ENCODE measurements at regions not wholly inside any gene's neighbourhood (a gene's known extent, or its start where the extent isn't known, plus 50 kb on each side); places are given as distances from the start of the nearest gene placed in this dataset.

DNA sequence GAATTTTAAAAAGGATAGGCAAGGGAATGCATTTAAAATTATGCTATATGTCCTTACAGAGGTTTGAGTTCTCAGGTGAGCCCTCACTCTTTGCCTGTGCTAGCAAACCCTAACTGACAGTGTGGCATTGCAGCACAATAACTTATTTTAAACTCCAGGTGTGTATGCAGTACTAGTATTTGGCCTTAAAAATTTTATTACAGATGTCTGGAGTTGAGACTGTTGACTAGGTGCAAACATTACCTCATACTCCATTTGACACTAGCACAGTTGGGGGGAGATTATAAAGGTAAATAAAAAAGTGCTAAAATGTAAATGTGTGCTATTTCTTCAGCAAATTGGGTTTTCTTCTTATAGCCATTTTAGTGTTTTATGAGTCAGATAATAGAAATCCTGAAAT lies 407.7 kb downstream of the SH3GL2 start:
- no peak for DNase-seq
- no peak overlapping the region for H2BK5ac ChIP-seq (ENCODE audit: insufficient read length, low read length)

More for the DNA sequence above, 407.7 kb downstream of the SH3GL2 start:
- no peaks in the 10 kb centered on the region for H3K23me2 ChIP-seq (ENCODE audit: insufficient read length, low read depth, low read length, poor library complexity, severe bottlenecking)
- no peaks in the 10 kb centered on the region for H3K36me3 Mint-ChIP-seq (ENCODE audit: insufficient read depth in 1 of 3, low read depth in 3 of 3)
- no peak overlapping the region for H2BK15ac ChIP-seq (ENCODE audit: low read depth, low read length)
- H3K4me1 ChIP-seq (ENCODE audit: insufficient read depth, low read length): no peaks in the 10 kb centered on the region
- H3K27ac Mint-ChIP-seq: no peak overlapping the region
- no peaks in the 10 kb centered on the region for H3K27me3 ChIP-seq (ENCODE audit: insufficient read depth, low read length)
- no peak overlapping the region for H3K4me3 Mint-ChIP-seq
- no peak overlapping the region for H3K9ac ChIP-seq (ENCODE audit: extremely low read depth, insufficient read length, low read length)
- no peaks in the 10 kb centered on the region for H3K9me3 ChIP-seq (ENCODE audit: control insufficient read depth, low read depth, low read length)
- no peak overlapping the region for H3K4ac ChIP-seq (ENCODE audit: low read depth, low read length)
- no peak overlapping the region for H3K14ac ChIP-seq (ENCODE audit: insufficient read depth, low read length)
- H3K9me3 Mint-ChIP-seq: no peaks in the 10 kb centered on the region
- no peak overlapping the region for H4K91ac ChIP-seq (ENCODE audit: insufficient read length, low read depth, low read length)
- H4K5ac ChIP-seq (ENCODE audit: insufficient read length, low read depth, low read length): no peak overlapping the region
- no peak overlapping the region for H4K8ac ChIP-seq (replicated peaks; ENCODE audit: insufficient read length, low read depth, low read length)
- H3K27ac ChIP-seq (ENCODE audit: insufficient read length, low read depth, low read length): no peak overlapping the region
- H3K79me1 ChIP-seq (ENCODE audit: insufficient read depth, low read depth, low read length, poor library complexity, severe bottlenecking): no peaks in the 10 kb centered on the region
- H3T11ph ChIP-seq (ENCODE audit: low read length): no peak overlapping the region
- H2BK12ac ChIP-seq (ENCODE audit: insufficient read length, low read depth, low read length): no peak overlapping the region
- H3K23ac ChIP-seq (ENCODE audit: insufficient read length, low read depth, low read length): no peak overlapping the region
- no peak overlapping the region for H2BK120ac ChIP-seq (ENCODE audit: low read depth, low read length, poor library complexity, severe bottlenecking)
- H2BK20ac ChIP-seq (ENCODE audit: low read depth, low read length, poor library complexity, severe bottlenecking): no peak overlapping the region
- H3K56ac ChIP-seq (ENCODE audit: insufficient read length, low read depth, low read length): no peak overlapping the region
- TF ChIP-seq, protein P1, sequence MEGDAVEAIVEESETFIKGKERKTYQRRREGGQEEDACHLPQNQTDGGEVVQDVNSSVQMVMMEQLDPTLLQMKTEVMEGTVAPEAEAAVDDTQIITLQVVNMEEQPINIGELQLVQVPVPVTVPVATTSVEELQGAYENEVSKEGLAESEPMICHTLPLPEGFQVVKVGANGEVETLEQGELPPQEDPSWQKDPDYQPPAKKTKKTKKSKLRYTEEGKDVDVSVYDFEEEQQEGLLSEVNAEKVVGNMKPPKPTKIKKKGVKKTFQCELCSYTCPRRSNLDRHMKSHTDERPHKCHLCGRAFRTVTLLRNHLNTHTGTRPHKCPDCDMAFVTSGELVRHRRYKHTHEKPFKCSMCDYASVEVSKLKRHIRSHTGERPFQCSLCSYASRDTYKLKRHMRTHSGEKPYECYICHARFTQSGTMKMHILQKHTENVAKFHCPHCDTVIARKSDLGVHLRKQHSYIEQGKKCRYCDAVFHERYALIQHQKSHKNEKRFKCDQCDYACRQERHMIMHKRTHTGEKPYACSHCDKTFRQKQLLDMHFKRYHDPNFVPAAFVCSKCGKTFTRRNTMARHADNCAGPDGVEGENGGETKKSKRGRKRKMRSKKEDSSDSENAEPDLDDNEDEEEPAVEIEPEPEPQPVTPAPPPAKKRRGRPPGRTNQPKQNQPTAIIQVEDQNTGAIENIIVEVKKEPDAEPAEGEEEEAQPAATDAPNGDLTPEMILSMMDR (conservative IDR thresholded peaks at IDR 0.05): no peak
- no peaks in the 10 kb centered on the region for H3K27me3 Mint-ChIP-seq (ENCODE audit: low read depth)
- H3K18ac ChIP-seq (ENCODE audit: insufficient read length, low read depth, low read length): no peak overlapping the region
- no peak overlapping the region for H2AK5ac ChIP-seq (ENCODE audit: insufficient read length, low read length)
- H4K20me1 ChIP-seq (ENCODE audit: control insufficient read depth, insufficient read depth, insufficient read length): no peaks in the 10 kb centered on the region
- no peak overlapping the region for H2AFZ ChIP-seq (ENCODE audit: low read length)
- H3K79me2 ChIP-seq (ENCODE audit: insufficient read depth, low read length): no peaks in the 10 kb centered on the region
- H3K4me1 Mint-ChIP-seq: peaks cover 2% of the 10 kb centered on the region in 2 experiments
- no peak overlapping the region for H3K4me2 ChIP-seq (ENCODE audit: insufficient read depth, insufficient read length, low read length)
